ENCODE measurements at regions not wholly inside any gene's neighbourhood (a gene's known extent, or its start where the extent isn't known, plus 50 kb on each side); places are given as distances from the start of the nearest gene placed in this dataset. TPM values are rescaled to one million over a fixed set of nuclear protein-coding genes. Genes with fewer than 3 reads are reported as not detected.

GRCh38 chr15:31977812-31978661 lies 52.3 kb upstream of the CHRNA7 start:
- DNase-seq: peak; percentile 19

Small RNAs in the stretch of these regions (small RNA-seq; reads per million reads assigned to genes)
- gene AC026951.2 (not detected), gene RF00425 (not detected)
